ENCODE measurements at regions not wholly inside any gene's neighbourhood (a gene's known extent, or its start where the extent isn't known, plus 50 kb on each side); places are given as distances from the start of the nearest gene placed in this dataset.

DNA sequence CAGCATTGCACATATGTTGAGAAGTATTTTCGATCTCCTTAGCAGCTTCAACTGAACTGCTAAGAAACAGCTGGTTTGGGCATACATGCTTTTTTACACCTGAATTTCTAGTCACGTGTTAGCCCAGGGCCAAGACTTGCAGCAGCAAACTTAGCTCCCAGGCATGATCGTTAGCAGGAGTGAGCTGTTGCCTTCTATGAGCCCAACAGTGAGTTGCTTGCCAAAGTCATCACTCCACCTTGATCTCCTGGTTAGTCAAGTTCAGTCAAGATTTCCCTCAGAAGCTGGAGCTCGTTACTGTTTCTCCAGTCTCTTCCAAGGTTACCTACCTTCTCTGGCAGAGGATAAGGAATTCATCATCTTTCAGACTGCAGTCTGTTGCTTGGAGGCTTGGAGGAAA lies 100.4 kb upstream of the SEMA6D start:
- no peak for DNase-seq

DNA sequence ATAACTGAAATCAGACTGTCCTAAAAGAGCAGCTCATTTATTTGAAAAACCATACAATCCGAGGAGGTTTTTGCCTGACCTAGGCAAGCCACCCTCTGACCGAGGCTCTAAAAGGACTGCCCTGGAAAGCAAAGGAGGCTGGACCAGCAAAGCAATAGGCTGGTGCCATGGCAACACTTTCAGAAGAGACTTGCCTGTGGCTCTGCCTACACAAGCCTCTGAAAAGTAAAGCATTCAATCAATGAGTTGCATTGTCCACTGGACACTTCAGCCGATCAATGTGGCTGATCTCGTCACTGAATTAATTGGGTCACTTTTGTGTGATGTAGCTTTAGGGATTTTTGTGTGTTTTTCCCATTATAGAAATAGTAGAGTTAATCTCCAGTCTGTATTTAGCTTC lies 99.1 kb upstream of the SEMA6D start:
- no peak for DNase-seq

GRCh38 chr15:47620960-47621681 lies 96.2 kb upstream of the SEMA6D start:
- DNase-seq = no peak

GRCh38 chr15:47622055-47622454 lies 95.2 kb upstream of the SEMA6D start:
- DNase-seq = no peak

DNA sequence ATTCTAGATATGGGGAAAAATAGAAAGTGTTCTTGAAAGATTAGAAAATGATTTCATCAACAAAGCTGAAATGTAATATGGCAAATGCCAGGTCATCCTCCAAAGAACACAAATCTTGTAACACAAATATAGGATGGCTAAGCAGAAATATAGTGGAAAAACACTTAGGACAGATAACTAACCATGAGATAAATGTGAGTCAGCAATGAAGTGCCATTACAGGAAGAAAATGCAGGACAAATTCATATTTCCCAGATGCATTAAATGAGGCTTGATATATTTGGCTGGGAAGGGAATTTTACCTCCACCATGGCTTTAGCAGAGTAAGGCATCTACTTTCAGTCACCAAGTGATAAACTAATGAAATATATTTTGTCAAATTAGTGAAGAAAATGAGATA lies 92.8 kb upstream of the SEMA6D start:
- no peak for DNase-seq

DNA sequence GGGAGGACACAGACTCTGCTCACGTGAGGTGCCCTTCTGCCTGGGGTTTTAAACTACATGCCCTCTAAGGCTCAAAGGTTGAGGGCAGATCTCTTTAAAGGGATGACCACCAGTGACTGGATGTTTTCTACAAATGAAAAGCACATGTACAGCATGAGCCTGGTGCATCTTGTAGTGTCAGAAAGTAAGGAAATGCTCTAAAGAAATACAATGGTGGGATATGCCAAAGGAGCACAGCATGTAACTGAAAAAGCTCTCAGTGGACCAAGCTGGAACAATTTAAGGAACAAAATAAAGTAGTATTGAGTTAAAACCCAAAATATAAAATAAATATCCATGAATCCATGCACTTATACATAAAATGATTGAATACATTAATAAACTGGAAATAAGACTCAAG lies 78.3 kb upstream of the SEMA6D start:
- DNase-seq = no peak

- DNase-seq = no peak
Observed at GRCh38 chr15:47640079-47640478, 77.2 kb upstream of the SEMA6D start.

DNA sequence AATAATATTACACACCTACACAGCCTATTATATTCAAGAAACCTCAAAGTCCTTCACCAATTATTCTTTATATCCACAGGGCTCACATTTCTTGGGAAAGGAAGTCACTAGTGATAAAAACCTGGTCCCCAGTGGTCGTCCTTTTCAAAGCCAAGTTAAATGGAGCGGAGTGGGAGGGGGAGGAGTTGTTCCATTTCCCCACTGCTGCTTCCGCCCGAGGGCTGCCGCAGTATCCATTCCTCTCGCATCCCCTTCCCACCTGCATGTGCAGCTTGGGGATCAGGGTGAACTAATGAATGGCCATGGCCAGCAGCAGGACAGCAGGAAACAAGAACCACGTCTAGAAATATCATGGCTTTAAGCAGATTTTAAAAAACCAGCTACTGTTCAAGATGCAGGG lies 76.4 kb upstream of the SEMA6D start:
- DNase-seq = no peak

- no peak for DNase-seq
Observed at GRCh38 chr15:47644722-47645121, 72.6 kb upstream of the SEMA6D start.

DNA sequence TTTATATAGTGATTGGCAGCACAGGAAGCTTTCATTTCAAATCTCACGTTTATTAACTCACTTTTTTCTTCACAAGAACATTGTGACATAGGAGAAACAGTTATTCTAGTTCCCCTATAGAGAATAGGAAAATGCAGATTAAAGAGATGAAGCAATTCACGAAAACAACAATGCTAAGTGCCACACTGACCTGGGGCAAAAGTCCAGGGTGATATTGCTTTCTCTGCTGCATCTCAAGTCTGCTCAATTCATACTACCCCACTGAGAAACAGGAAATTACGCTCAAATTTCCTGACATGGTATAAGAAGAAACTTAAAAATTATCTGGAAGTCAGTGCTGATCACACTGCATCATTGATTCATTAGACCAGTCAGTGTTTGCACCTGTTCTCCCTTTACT lies 66.7 kb upstream of the SEMA6D start:
- no peak for DNase-seq

GRCh38 chr15:47652328-47652727 lies 65.0 kb upstream of the SEMA6D start:
- no peak for DNase-seq

DNA sequence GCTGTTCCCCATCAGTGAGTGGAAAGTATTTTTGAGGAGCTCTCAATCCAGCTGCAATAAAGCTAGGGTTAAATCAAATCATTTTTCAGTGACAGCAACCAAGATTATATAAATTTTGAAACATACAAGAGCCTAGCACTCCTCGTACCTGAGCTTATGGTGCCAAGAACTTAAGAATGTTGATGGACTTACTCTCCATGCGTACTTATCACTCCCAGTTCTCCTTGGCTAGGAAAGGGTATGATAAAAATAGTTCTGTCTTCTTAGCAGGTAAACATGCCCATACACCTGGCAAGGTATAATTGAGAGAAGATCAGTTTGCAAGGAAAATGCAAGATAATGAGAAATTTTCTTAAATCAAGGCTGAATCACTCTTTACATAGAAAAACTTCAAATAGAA lies 64.5 kb upstream of the SEMA6D start:
- DNase-seq = no peak

- no peak for DNase-seq
Observed at GRCh38 chr15:47661661-47662180, 55.6 kb upstream of the SEMA6D start.

- DNase-seq = no peak
Observed at GRCh38 chr15:47663101-47663500, 54.2 kb upstream of the SEMA6D start.

Measured in right forelimb (tissue), 1 donor.